ENCODE measurements at regions not wholly inside any gene's neighbourhood (a gene's known extent, or its start where the extent isn't known, plus 50 kb on each side); places are given as distances from the start of the nearest gene placed in this dataset.
A peak's percentile ranks its signal among the peaks of the same experiment; 100 is the strongest.
"Not testable (repeated sequence)": the region's sequence is repeated elsewhere in the genome, so short reads cannot be mapped to it uniquely, and the experiment has no call there.

DNA sequence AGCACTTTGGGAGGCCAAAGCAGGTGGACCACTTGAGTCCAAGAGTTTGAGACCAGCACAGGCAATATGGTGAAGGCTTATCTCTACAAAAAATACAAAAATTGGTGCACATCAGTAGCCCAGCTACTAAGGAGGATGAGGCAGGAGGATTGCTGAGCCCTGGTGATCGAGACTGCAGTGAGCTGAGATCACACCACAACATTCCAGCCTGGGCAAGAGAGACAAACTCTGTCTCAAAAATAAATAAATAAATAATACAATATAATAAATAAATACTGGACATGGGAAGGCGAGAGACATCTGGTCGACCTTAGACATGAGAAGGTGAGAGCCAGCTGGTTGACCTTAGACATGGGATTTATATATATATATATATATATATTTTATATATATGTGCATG, 119.8 kb upstream of the SLC38A4 start:
- DNase-seq (ENCODE audit: low read depth): no peak

DNA sequence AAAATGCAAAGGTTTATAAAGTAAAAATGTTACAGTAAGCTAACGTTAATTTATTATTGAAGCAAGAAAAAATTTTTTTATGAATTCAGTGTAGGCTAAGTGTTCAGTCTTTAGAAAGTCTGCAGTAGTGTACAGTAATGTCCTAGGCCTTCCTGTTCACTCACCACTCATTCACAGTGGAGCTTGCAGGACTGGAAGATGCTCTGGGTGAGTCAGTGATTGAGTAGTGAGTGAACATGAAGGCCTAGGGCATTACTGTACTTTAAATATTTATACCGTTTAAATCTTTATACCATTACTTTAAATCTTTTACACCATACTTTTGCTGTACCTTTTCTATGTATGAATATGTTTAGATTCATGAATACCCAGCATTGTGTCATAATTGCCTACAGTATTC, 120.3 kb upstream of the SLC38A4 start:
- peak; percentile 40 for DNase-seq (ENCODE audit: low read depth)

DNA sequence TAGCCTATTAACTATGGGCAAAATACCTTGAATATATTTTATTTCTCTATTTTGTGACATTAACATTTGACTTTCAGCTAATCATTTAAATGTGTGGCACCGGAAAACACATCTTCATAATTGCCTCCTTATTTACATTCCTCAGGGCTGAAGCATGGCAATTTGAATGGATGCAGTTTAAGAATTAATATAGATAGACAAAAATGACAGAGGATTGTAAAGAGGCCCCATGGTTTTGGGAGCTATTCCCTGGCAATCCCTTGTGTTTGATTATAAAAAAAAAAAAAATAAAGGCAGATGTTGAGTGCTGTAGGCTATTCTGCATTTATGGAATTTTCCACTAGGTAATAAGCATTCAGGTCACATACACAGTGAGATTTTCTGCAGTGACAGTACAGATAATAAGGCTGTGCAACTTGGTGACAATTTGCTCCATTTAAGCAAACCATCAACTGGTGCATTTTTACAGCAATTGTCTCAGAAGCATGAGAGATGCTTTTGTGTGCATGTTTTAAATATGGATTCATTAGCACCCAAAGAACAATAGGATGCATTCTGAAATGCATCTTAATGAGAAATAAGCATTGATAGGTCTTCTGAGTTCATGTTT, 123.2 kb upstream of the SLC38A4 start:
- DNase-seq (ENCODE audit: low read depth): no peak

DNA sequence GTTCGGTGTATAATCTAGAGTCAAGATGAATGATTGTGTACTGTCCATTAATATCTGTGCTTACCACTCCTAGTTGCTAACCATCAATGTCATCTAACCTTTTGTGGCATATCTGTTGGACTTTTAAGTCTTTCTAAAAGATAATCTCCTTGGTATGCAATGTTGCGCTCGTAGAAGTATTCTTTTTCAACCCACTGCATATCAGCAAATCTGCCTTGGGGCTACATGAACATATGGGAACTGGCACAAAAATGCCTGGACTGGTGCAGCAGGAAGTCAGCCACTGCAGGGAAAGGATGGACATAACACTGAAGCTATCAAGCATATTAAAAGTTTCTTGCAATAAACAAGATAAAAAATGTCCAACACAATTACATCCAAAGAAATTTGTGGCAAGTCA, 124.3 kb upstream of the SLC38A4 start:
- no peak for DNase-seq (ENCODE audit: low read depth)

DNA sequence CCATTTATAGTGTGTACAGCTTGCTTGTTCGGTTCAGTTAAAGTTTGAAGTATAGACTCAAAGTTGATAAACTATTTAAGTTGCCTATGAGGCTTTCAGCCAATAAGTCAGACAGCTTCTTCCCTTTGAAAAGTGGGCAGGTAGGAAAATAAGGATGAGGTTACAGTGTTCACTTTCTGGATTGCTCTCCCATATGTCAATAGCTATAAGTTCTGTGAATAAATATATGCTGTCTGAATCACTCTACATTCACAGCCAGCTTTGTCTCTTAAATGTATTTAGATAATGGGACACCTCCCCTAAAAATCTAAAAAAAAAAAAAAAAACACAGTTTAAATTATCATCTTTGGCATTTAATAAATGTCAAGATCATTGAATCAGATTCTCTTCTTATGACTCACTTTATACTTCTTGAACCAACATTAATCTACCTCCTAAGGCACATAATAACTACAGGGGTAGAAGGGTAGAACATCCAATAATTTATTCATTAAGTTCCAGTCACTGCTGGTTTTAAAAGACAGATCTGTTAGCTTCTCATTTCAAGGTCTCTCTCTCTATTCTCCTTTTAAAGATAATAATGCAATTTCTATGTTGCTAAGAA, 126.4 kb upstream of the PCED1B start:
- no peak for DNase-seq (ENCODE audit: low read depth)

DNA sequence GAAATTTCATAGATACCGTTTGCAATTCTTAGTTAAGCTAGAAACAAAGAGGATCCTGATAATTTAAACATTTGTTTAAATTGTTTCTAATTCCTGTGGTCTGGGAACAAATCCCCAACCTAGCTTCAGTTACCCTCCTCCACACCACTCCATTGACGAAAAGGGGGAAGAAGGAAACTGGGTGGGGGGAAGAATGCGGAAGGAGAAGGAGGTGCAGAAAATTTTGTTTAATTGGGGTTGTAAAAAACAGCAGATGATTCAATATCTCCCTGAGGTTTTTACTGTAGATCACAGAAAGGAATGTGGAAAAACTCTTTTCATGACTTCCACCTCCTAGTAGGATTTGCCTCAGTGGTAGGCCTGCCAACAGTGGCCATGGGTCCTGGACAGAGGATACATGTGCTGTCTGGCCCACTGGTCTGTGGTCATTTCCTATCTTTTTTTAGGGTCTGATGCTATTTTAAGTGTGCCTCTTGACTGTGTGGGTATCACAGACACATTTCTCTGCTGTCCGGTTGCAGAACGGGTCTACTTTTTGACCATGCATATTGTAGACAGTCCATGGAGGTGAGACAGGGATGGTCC, 122.9 kb upstream of the PCED1B start:
- no peak for DNase-seq (ENCODE audit: low read depth)

DNA sequence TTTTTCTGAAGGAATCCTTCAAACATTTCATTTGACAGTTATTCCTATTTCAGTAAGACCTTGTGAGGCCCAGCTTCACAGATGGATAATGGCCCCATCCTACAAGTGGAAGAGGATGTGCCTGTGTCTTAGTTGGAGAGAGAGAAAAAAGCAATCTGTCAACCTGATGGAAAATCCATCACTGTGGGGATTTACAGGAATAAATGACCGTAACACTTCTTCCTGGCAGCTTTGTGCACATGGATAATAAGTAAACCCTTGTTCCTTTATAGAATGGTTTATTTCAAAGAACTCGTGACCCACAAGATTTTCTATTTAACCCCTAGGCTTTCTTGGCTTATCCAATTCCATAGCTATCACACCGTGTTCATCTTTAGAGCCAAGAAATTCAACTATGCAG, 121.4 kb upstream of the PCED1B start:
- no peak for DNase-seq (ENCODE audit: low read depth)

DNA sequence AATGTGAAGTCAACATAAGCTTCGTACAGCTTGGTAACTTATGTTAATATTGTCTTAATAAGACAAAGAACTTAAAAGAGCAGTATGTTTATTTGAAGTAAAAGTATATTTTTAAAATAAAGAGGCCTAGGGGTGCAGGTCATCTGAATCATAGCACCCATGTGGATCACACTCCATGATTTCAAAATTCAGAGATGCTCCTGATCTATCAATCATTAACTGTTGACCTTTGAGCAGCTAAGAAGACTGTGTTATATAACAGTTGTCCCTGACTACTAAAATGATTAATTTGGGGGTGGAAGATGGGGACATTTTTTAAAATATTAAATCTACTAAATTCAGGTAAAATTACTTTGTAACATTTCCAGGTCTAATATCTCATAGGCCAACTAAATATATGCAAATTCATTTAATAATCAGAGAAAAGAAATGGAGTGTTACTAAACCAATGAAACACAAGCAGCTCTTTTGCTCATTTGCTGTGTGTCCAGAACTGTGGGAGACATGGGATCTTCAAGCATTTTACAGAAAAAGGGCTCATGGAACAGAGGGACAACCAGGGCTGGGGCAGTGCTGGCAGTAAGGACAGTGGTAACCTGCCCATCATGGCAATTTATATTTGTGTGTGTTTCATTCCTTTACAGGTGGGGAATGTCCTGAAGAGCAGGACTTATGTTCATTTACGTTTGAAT, 120.7 kb upstream of the PCED1B start:
- no peak for DNase-seq (ENCODE audit: low read depth)

DNA sequence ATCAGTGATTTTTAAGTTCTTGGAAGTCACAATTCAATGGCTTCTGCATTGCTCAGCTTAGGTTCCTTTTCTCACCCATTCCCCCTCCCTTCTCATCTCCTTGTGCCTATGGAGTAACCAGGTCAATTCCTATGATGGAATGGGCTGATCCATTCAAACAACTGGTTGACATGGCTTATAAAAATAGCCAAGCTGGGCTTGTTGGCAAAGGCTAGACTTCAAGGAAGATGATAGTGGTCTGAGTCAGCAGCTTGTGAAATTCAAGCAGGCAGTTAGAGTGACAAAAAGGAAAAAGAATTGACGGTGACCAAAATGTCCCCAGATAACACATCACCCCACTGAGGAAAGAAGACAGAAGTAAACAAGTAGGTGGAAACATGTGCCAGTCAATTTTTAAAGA, 119.9 kb upstream of the PCED1B start:
- DNase-seq (ENCODE audit: low read depth): peak; percentile 92

DNA sequence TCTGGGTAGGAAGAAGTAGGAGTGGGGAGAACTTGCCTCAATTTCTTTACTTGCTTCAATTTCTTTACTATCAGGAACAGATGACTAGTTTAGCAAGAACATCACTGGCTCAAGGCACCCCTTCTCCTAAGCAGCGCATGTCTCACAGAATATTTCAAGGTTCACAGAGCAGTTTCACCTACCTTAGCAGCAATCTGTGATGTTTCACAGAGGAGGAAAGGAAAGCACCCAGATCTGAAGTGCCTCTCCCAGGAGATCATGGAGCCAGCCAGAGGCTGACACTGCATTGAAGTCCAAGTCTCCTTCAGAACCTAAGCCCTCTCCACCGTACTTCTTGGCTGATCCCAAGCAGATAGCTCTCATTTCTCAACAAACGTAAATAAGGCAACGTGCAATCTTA, 118.7 kb upstream of the PCED1B start:
- no peak for DNase-seq (ENCODE audit: low read depth)

DNA sequence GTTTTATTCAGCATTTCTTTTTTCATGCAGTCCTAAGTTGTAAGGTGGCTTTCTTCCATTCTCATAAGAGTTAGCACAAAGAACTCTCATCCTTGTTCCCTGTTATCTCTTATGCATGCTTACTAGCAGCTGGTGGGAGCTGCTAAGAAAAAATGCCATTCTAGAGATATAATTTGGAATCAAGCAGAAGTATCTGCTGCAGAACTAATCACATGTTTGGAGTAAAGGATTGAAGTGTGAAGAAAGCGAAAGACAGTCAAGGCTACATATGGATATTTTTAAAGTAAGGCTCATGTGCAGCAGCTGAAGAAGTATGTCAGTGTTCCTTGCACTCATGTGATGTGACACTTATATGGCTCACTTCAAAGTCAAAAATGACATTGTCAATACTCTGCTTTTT, 116.2 kb upstream of the PCED1B start:
- DNase-seq (ENCODE audit: low read depth): no peak

DNA sequence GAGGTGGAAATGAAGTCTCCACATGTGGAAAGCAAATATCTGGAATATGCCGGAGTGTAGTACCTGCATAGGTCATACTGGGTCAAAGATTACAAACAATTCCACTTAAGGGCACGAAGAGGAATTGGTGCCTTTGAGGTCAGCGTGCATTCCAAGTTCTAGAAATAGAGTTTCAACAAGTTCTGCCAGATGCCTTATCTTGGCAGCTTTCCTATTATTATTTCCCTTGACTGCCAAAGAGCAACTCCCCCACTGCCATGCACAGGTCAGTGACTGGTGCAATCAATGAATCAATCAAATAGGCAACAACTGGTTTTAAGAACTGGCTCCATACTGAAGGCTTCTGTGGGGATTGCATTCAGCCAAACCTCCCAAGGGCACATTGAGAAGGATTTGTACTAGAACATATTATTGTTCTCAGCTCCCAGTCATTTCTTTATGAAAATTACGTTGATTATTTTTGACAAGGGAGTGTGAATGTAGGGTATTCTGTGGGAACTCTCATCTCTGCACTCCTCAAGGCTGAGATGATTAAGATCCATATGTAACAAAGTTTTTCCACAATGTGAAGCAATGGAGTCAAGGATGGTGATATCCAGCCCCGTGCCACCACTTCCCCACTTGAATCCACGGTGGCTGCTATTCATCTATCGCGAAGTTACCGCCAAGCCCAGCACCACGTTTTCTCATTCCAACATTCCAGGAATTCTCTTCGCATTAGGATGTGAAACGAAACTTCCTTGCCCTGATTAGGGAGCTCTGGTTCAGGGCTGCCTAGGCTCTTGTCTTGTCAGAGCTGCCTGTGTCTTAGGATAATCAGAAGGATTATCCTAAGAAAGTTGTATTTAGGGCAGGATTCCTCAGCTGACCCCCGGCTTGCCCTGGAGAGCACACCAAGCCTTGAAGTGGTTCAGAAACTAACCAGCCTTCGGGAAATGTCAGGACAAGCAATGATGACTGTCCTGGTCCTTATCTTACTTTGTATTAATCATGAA, 115.1 kb upstream of the PCED1B start:
- peak; percentile 14 for DNase-seq (ENCODE audit: low read depth)

DNA sequence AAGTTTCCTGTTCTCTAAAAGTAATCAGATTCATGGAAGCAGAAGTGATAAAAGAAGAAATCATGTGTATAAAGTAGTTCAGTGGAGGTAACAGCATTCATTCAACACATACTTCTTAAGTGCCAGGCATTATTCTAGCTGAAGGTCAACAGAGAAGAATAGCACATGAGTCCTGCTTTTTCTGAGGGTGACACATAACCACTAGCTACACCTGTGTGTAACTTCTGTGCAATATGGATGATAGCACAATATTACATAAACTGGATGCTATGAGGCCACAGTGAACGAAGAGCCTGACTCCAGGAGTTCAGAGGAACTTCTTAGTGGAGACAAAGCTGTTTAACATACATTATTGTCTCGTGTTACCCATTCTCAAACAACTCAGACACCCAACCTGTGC, 114.3 kb upstream of the PCED1B start:
- no peak for DNase-seq (ENCODE audit: low read depth)

DNA sequence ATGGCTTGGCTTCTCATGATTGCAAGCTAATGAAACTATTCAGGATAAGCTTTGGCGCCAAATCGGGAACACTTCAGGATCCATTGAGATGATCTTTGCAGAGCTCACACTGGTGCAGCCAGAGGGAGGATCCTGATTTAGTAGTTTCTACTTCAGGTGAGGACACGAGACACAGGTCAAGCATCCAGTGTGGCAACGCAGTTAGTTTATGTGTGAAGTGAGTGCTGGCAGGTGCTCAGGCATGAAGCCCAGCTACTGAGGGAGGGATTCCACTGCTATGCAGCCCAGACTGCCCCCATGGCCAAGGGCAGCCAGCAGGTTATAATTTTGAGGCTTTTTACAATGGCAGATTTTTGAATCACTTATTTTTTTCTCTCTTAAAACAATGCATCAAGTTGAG, 113.5 kb upstream of the PCED1B start:
- DNase-seq (ENCODE audit: low read depth): no peak

DNA sequence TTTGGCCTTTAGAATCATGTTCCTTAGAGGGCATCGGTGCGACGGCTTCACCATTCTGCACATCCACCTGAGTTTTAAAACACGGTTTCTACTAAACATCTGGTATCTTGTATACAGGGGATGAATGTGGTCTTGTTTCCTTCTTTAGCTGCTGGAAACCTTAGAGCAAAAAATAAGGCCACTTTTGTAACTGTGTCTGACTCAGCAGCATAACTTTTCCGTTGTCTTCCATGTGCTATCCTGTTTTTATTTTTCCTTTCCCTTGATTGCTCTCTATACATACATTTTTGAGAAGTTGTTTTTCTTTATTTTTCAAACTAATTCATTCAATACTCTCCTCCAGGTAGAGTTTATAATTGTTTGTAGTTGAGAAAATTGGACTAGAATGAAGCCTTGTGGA, 108.8 kb upstream of the PCED1B start:
- DNase-seq (ENCODE audit: low read depth): no peak

DNA sequence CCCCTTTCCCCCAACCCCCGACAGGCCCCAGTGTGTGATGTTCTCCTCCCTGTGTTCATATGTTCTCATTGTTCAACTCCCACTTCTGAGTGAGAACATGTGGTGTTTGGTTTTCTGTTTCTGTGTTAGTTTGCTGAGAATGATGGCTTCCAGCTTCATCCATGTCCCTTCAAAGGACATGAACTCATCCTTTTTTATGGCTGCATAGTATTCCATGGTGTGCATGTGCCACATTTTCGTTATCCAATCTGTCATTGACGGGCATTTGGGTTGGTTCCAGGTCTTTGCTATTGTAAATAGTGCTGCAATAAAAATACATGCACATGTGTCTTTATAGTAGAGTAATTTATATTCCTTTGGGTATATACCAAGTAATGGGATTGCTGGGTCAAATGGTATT, 105.5 kb upstream of the PCED1B start:
- DNase-seq (ENCODE audit: low read depth): not testable (repeated sequence)

DNA sequence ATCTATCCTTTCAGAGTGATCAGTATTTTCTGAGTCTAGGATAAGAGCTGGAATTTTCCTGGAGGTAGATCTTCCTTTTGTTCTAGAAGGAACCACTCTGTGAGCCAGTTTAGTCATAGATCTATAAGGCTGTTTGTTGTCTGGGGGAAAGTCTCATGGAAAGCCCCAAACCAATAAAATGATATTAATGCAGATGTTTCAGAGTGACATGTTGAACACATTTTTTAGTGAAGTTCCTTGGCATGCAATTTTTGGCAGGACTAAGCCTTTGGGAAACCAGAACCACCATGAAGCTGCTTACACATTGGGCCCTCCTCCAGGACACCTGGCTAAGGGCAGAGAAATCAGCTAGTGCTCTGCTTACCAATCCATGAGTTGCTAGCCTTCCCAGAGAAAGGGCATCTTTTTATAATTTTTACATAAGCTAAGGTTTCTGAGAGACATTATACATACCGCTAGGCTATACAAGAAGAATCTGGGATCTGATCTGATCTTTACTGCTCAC, 101.5 kb upstream of the PCED1B start:
- no peak for DNase-seq (ENCODE audit: low read depth)

DNA sequence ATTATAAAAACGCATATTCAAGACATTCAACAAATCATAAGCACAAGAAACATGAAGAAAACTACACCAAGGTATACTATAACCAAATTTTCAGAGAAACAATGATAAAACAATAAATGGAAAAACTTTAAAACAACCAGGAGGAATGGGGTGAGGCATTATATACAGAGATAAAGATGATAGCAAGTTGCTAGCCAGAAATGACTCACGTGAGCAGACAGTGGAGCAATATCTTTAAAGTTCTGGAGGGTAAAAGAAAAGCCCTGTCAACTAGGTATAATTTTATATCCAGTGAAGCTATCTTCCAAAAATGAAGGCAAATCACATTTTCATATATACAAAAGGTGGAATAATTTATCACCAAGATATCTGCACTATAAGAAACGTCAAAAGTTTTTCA, 97.8 kb upstream of the PCED1B start:
- no peak for DNase-seq (ENCODE audit: low read depth)

DNA sequence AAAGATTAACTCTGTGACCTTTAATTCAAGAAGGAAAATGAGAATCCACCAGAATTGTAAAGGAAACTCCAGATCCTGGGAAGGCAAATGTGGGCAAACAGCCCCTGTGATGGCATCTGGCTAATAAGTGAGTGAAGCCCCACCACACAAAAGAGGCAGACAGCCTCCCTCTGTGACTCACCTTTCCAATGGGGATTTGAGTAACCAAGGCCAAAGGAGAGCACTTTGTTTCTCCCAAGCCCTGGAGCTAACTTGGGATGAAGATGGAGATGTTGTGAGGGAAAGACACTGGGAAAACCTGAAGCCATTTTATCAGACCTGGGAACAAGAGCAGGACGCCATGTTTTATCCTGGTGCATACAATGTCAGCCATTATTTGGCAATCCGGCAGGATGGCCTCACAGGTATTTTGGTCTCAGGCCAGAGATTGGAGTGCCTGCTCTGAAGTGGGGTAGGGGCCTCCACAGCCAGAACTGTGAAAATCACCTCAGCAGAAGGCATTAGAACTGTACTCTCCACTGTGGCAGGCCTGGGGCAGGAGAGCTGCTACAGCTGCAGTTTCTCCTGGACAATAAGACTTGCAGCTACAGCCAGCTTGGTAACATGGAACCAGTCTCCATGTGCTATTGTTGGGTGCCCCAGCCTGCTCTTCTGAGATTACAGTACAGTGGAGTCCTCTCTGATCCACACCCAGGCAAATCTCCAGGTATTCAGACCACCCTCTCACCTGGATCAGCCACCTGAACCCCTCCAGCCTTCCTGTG, 96.6 kb upstream of the PCED1B start:
- DNase-seq (ENCODE audit: low read depth): no peak

DNA sequence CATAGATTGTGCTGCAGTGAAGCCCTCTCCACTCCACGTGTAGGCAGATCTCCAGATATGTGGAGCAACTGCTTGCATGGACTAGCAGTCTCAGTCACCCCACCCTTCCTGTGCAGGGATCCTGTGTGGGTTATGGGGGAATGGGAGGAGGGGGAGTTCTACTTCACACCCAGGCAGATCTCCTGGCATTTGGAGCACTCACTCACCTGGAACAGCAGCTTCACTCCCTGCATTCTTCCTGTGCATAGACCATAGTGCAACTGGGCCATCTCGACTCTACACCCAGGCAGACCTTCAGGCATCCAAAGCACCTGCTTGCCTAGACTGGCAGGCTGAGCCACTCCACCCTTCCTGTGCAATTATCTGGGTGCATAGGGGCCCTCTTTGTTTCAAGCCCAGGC, 96.0 kb upstream of the PCED1B start:
- no peak for DNase-seq (ENCODE audit: low read depth)

Measured in stromal cell of bone marrow (primary cell).